Cerebellar cortex (tissue), 1 donor: ENCODE measurements at regions not wholly inside any gene's neighbourhood (a gene's known extent, or its start where the extent isn't known, plus 50 kb on each side); places are given as distances from the start of the nearest gene placed in this dataset.
"Not testable (repeated sequence)": the region's sequence is repeated elsewhere in the genome, so short reads cannot be mapped to it uniquely, and the experiment has no call there.

Source experiments
- DNase-seq: peaks from one replicate; pipeline ENCODE4 v3.0.0-alpha.2; 2015; ENCODE audit warnings: low spot score

GRCh38 chr9:41018948-41019347, 109.5 kb downstream of the FOXD4L6 start:
- DNase-seq: not testable (repeated sequence)

GRCh38 chr9:41016699-41017098, 111.8 kb downstream of the FOXD4L6 start:
- DNase-seq: not testable (repeated sequence)

- DNase-seq: not testable (repeated sequence)
Measured at GRCh38 chr9:40999952-41000700, 128.4 kb downstream of the FOXD4L6 start.

- not testable (repeated sequence) for DNase-seq
Measured at GRCh38 chr9:40995490-40995889, 133.0 kb downstream of the FOXD4L6 start.

GRCh38 chr9:40993842-40994241, 134.6 kb downstream of the FOXD4L6 start:
- not testable (repeated sequence) for DNase-seq

- DNase-seq: not testable (repeated sequence)
Measured at GRCh38 chr9:40993375-40993774, 135.1 kb downstream of the FOXD4L6 start.

- DNase-seq: not testable (repeated sequence)
Measured at GRCh38 chr9:40992472-40992821, 136.0 kb downstream of the FOXD4L6 start.

- DNase-seq: peak; percentile 99
Measured at GRCh38 chr9:40991741-40992471, 136.6 kb downstream of the FOXD4L6 start.

GRCh38 chr9:40991100-40991740, 137.3 kb downstream of the FOXD4L6 start:
- not testable (repeated sequence) for DNase-seq

GRCh38 chr9:40986332-40986731, 142.1 kb downstream of the FOXD4L6 start:
- DNase-seq: not testable (repeated sequence)

- DNase-seq: not testable (repeated sequence)
Measured at GRCh38 chr9:40975351-40975750, 153.1 kb downstream of the FOXD4L6 start.

GRCh38 chr9:40974912-40975311, 153.6 kb downstream of the FOXD4L6 start:
- not testable (repeated sequence) for DNase-seq

- DNase-seq: not testable (repeated sequence)
Measured at GRCh38 chr9:40971773-40972172, 156.7 kb downstream of the FOXD4L6 start.

GRCh38 chr9:40970340-40970739, 158.1 kb downstream of the FOXD4L6 start:
- not testable (repeated sequence) for DNase-seq

GRCh38 chr9:40962461-40962860, 166.0 kb downstream of the FOXD4L6 start:
- not testable (repeated sequence) for DNase-seq

- not testable (repeated sequence) for DNase-seq
Measured at GRCh38 chr9:40951876-40952494, 176.5 kb downstream of the FOXD4L6 start.

- DNase-seq: not testable (repeated sequence)
Measured at GRCh38 chr9:40946228-40946627, 182.3 kb downstream of the FOXD4L6 start.

- not testable (repeated sequence) for DNase-seq
Measured at GRCh38 chr9:40942730-40943129, 185.8 kb downstream of the FOXD4L6 start.

- DNase-seq: not testable (repeated sequence)
Measured at GRCh38 chr9:40939888-40940209, 188.6 kb downstream of the FOXD4L6 start.

GRCh38 chr9:40939201-40939887, 189.1 kb downstream of the FOXD4L6 start:
- DNase-seq: not testable (repeated sequence)

GRCh38 chr9:40935336-40935735, 193.1 kb downstream of the FOXD4L6 start:
- no peak for DNase-seq

GRCh38 chr9:40934480-40934879, 194.0 kb downstream of the FOXD4L6 start:
- not testable (repeated sequence) for DNase-seq
